ENCODE measurements at regions not wholly inside any gene's neighbourhood (a gene's known extent, or its start where the extent isn't known, plus 50 kb on each side); places are given as distances from the start of the nearest gene placed in this dataset.

- Histone ChIP-seq H4K20me1 (ENCODE audit: control insufficient read depth, extremely low read depth, insufficient read depth, low read length) (no peaks in the 10 kb centered on the region), H3K36me3 (ENCODE audit: control insufficient read depth, insufficient read depth, low read length) (no peaks in the 10 kb centered on the region), H3K79me2 (ENCODE audit: control insufficient read depth, insufficient read depth, low read length) (no peaks in the 10 kb centered on the region), H3K4me1 (ENCODE audit: control insufficient read depth, extremely low read depth, insufficient read depth, low read length) (no peaks in the 10 kb centered on the region), H3K4me3 (replicated peaks in 1 of 4; ENCODE audit: control extremely low read depth in 1 of 4, insufficient read depth in 1 of 4, low read depth in 3 of 4, low read length in 4 of 4) (no peak overlapping the region), H3K9me3 (ENCODE audit: control insufficient read depth, insufficient read depth, low read depth, low read length) (no peaks in the 10 kb centered on the region), H2AFZ (ENCODE audit: low read length) (no peak overlapping the region), H3K9ac (ENCODE audit: insufficient read depth, low read length) (no peak overlapping the region), H3K4me2 (ENCODE audit: extremely low read depth, insufficient read depth, low read length) (no peak overlapping the region), H3K27me3 (ENCODE audit: control insufficient read depth, insufficient read depth, low read length) (no peaks in the 10 kb centered on the region), H3K27ac (ENCODE audit: insufficient read depth, low read length) (no peak overlapping the region)
- TF ChIP-seq EZH2 (IDR thresholded peaks at IDR 0.05; ENCODE audit: low read length, missing control alignments) (no peak), CTCF (conservative IDR thresholded peaks at IDR 0.05 in 1 of 2, IDR thresholded peaks at IDR 0.05 in 1 of 2; ENCODE audit: low read depth in 1 of 2, low read length in 2 of 2) (no peak)
- no peak for DNase-seq (ENCODE audit: low read depth in 2 of 2)
Observed at GRCh38 chr1:191155178-191155577, 677.5 kb upstream of the BRINP3 start.

GRCh38 chr1:191160837-191161236, 683.2 kb upstream of the BRINP3 start:
- H4K20me1 ChIP-seq (ENCODE audit: control insufficient read depth, extremely low read depth, insufficient read depth, low read length) = no peaks in the 10 kb centered on the region
- no peak overlapping the region for H3K9ac ChIP-seq (ENCODE audit: insufficient read depth, low read length)
- no peak overlapping the region for H2AFZ ChIP-seq (ENCODE audit: low read length)
- H3K36me3 ChIP-seq (ENCODE audit: control insufficient read depth, insufficient read depth, low read length) = no peaks in the 10 kb centered on the region
- H3K27ac ChIP-seq (ENCODE audit: insufficient read depth, low read length) = no peak overlapping the region
- H3K9me3 ChIP-seq (ENCODE audit: control insufficient read depth, insufficient read depth, low read depth, low read length) = no peaks in the 10 kb centered on the region
- no peak for DNase-seq (ENCODE audit: low read depth in 2 of 2)
- TF ChIP-seq CTCF (conservative IDR thresholded peaks at IDR 0.05 in 1 of 2, IDR thresholded peaks at IDR 0.05 in 1 of 2; ENCODE audit: low read depth in 1 of 2, low read length in 2 of 2) = no peak
- TF ChIP-seq EZH2 (IDR thresholded peaks at IDR 0.05; ENCODE audit: low read length, missing control alignments) = no peak
- H3K4me2 ChIP-seq (ENCODE audit: extremely low read depth, insufficient read depth, low read length) = no peak overlapping the region
- no peaks in the 10 kb centered on the region for H3K79me2 ChIP-seq (ENCODE audit: control insufficient read depth, insufficient read depth, low read length)
- H3K4me3 ChIP-seq (replicated peaks in 1 of 4; ENCODE audit: control extremely low read depth in 1 of 4, insufficient read depth in 1 of 4, low read depth in 3 of 4, low read length in 4 of 4) = no peak overlapping the region
- no peaks in the 10 kb centered on the region for H3K4me1 ChIP-seq (ENCODE audit: control insufficient read depth, extremely low read depth, insufficient read depth, low read length)
- no peaks in the 10 kb centered on the region for H3K27me3 ChIP-seq (ENCODE audit: control insufficient read depth, insufficient read depth, low read length)

- TF ChIP-seq CTCF (conservative IDR thresholded peaks at IDR 0.05 in 1 of 2, IDR thresholded peaks at IDR 0.05 in 1 of 2; ENCODE audit: low read depth in 1 of 2, low read length in 2 of 2) = no peak
- no peak for TF ChIP-seq EZH2 (IDR thresholded peaks at IDR 0.05; ENCODE audit: low read length, missing control alignments)
- Histone ChIP-seq H3K4me2 (ENCODE audit: extremely low read depth, insufficient read depth, low read length) (no peak overlapping the region), H4K20me1 (ENCODE audit: control insufficient read depth, extremely low read depth, insufficient read depth, low read length) (no peaks in the 10 kb centered on the region), H3K36me3 (ENCODE audit: control insufficient read depth, insufficient read depth, low read length) (no peaks in the 10 kb centered on the region), H3K4me1 (ENCODE audit: control insufficient read depth, extremely low read depth, insufficient read depth, low read length) (no peaks in the 10 kb centered on the region), H3K27ac (ENCODE audit: insufficient read depth, low read length) (no peak overlapping the region), H2AFZ (ENCODE audit: low read length) (no peak overlapping the region), H3K4me3 (replicated peaks in 1 of 4; ENCODE audit: control extremely low read depth in 1 of 4, insufficient read depth in 1 of 4, low read depth in 3 of 4, low read length in 4 of 4) (no peak overlapping the region), H3K27me3 (ENCODE audit: control insufficient read depth, insufficient read depth, low read length) (no peaks in the 10 kb centered on the region), H3K9ac (ENCODE audit: insufficient read depth, low read length) (no peak overlapping the region), H3K79me2 (ENCODE audit: control insufficient read depth, insufficient read depth, low read length) (no peaks in the 10 kb centered on the region), H3K9me3 (ENCODE audit: control insufficient read depth, insufficient read depth, low read depth, low read length) (no peaks in the 10 kb centered on the region)
- DNase-seq (ENCODE audit: low read depth in 2 of 2) = no peak
Observed at GRCh38 chr1:191162762-191163161, 685.1 kb upstream of the BRINP3 start.

All from fibroblast of lung (primary cell).